Stomach (tissue), 4 donors: ENCODE measurements at regions not wholly inside any gene's neighbourhood (a gene's known extent, or its start where the extent isn't known, plus 50 kb on each side); places are given as distances from the start of the nearest gene placed in this dataset.

Experiments used
- CTCF ChIP-seq, 7 experiments: fragments of 450-650 bp in 4 of 7; fragments of 200-600 bp in 3 of 7; sonication (generic) in 3 of 7; IDR thresholded peaks; one replicate each; pipeline ENCODE4 v1.5.1; 2016 to 2019; ENCODE audit warnings: antibody characterized with exemption in 7 of 7, control low read depth in 2 of 7, mild to moderate bottlenecking in 1 of 7
- POLR2A ChIP-seq, 4 donors: fragments of 450-650 bp; IDR thresholded peaks; one replicate each; pipeline ENCODE4 v1.6.1; 2016; ENCODE audit warnings: antibody characterized with exemption in 4 of 4, control low read depth in 2 of 4, mild to moderate bottlenecking in 1 of 4, moderate library complexity in 1 of 4
- POLR2AphosphoS5 ChIP-seq, 3 donors: sonication (generic); formaldehyde crosslinking; IDR thresholded peaks; one replicate each; pipeline ENCODE4 v1.6.1; 2016; ENCODE audit warnings: antibody characterized with exemption in 3 of 3

GRCh38 chr2:74036010-74036409 is 51.3 kb downstream of the TET3 start:
- TF ChIP-seq CTCF (IDR thresholded peaks at IDR 0.05) (no peak), POLR2A (IDR thresholded peaks at IDR 0.05) (no peak), POLR2AphosphoS5 (IDR thresholded peaks at IDR 0.05) (no peak)
